Mesendoderm (in vitro differentiated cells): ENCODE measurements at regions not wholly inside any gene's neighbourhood (a gene's known extent, or its start where the extent isn't known, plus 50 kb on each side); places are given as distances from the start of the nearest gene placed in this dataset.

Source experiments
- DNase-seq: peaks from one replicate; pipeline ENCODE4 v3.0.0; 2013
- H2AK5ac ChIP-seq: 2 replicates; pipeline ENCODE4 v1.6.1; 2013; ENCODE audit warnings: low read length, inconsistent platforms
- H2BK120ac ChIP-seq: 2 replicates; pipeline ENCODE4 v1.6.1; 2013; ENCODE audit warnings: low read depth, mild to moderate bottlenecking, low read length, moderate library complexity, mixed read lengths
- H2BK15ac ChIP-seq: replicated peaks from 2 replicates; pipeline ENCODE4 v1.6.1; 2013; ENCODE audit warnings: low read depth, mild to moderate bottlenecking, moderate library complexity
- H2BK5ac ChIP-seq: 2 replicates; pipeline ENCODE4 v1.6.1; 2013; ENCODE audit warnings: low read length, inconsistent platforms
- H3K18ac ChIP-seq: 2 replicates; pipeline ENCODE4 v1.6.1; 2013; ENCODE audit warnings: mild to moderate bottlenecking, low read length, mixed read lengths
- H3K23ac ChIP-seq: one replicate; pipeline ENCODE4 v1.6.1; 2013; ENCODE audit warnings: low read length
- H3K27ac ChIP-seq: 2 replicates; pipeline ENCODE4 v1.5.1; 2013; ENCODE audit warnings: low read depth, mild to moderate bottlenecking, inconsistent platforms, low read length, moderate library complexity
- H3K27me3 ChIP-seq: 2 replicates; pipeline ENCODE4 v1.6.1; 2013; ENCODE audit warnings: low read length, control low read depth, mild to moderate bottlenecking, inconsistent platforms; ENCODE audit not compliant: insufficient read depth, poor library complexity
- H3K36me3 ChIP-seq: 2 replicates; pipeline ENCODE4 v1.6.1; 2013; ENCODE audit warnings: low read length, inconsistent platforms; ENCODE audit not compliant: control insufficient read depth, insufficient read depth
- H3K4ac ChIP-seq: one replicate; pipeline ENCODE4 v1.6.1; 2013; ENCODE audit warnings: low read depth, mild to moderate bottlenecking, low read length, moderate library complexity
- H3K4me1 ChIP-seq: 2 replicates; pipeline ENCODE4 v1.6.1; 2013; ENCODE audit warnings: low read depth, low read length, inconsistent platforms; ENCODE audit not compliant: control insufficient read depth
- H3K4me2 ChIP-seq: 2 replicates; pipeline ENCODE4 v1.6.1; 2013; ENCODE audit warnings: low read length
- H3K4me3 ChIP-seq: 2 replicates; pipeline ENCODE4 v1.5.1; 2013; ENCODE audit warnings: mild to moderate bottlenecking, low read length
- H3K56ac ChIP-seq: one replicate; pipeline ENCODE4 v1.6.1; 2013; ENCODE audit warnings: low read length
- H3K79me1 ChIP-seq: 2 replicates; pipeline ENCODE4 v1.6.1; 2013; ENCODE audit warnings: low read length, inconsistent platforms
- H3K79me2 ChIP-seq: 2 replicates; pipeline ENCODE4 v1.6.1; 2013; ENCODE audit warnings: mild to moderate bottlenecking, low read length; ENCODE audit not compliant: control insufficient read depth, insufficient read depth
- H3K9ac ChIP-seq: 2 replicates; pipeline ENCODE4 v1.6.1; 2013; ENCODE audit warnings: low read length, inconsistent platforms
- H4K5ac ChIP-seq: one replicate; pipeline ENCODE4 v1.6.1; 2013; ENCODE audit warnings: low read length
- H4K8ac ChIP-seq: one replicate; pipeline ENCODE4 v1.6.1; 2013; ENCODE audit warnings: low read depth, mild to moderate bottlenecking, control low read depth, low read length, moderate library complexity
- WGBS: extraction: QIAGEN DNeasy Blood & Tissue Kit; methylation state at CpG from one replicate; pipeline ENCODE4 v1.1.7; 2013; ENCODE audit warnings: low lambda C conversion rate, missing lambda C conversion rate; ENCODE audit not compliant: insufficient coverage; ENCODE audit errors: extremely low coverage; 5-methylcytosine and 5-hydroxymethylcytosine counted together

GRCh38 chr16:73858326-73858725 lies 438.3 kb upstream of the PSMD7 start:
- Histone ChIP-seq H2AK5ac (no peak overlapping the region), H4K5ac (no peak overlapping the region), H2BK5ac (no peak overlapping the region), H3K79me1 (no peaks in the 10 kb centered on the region), H3K18ac (no peak overlapping the region), H3K36me3 (no peaks in the 10 kb centered on the region), H2BK15ac (no peak overlapping the region), H3K9ac (no peak overlapping the region), H2BK120ac (no peak overlapping the region), H3K4me3 (no peak overlapping the region), H3K23ac (no peak overlapping the region), H3K79me2 (no peaks in the 10 kb centered on the region), H3K27me3 (no peaks in the 10 kb centered on the region), H3K27ac (no peak overlapping the region), H3K4ac (no peak overlapping the region), H3K56ac (no peak overlapping the region), H3K4me1 (no peaks in the 10 kb centered on the region), H4K8ac (no peak overlapping the region), H3K4me2 (no peak overlapping the region)
- no peak for DNase-seq
- no CpG with 5 or more reads among the region's 2 CpGs for WGBS

GRCh38 chr16:73853968-73854367 lies 442.6 kb upstream of the PSMD7 start:
- no peak overlapping the region for H3K18ac ChIP-seq
- no peak overlapping the region for H2BK5ac ChIP-seq
- no peaks in the 10 kb centered on the region for H3K4me1 ChIP-seq
- no peak overlapping the region for H3K9ac ChIP-seq
- DNase-seq, result no peak
- no peak overlapping the region for H4K8ac ChIP-seq
- no peak overlapping the region for H3K4ac ChIP-seq
- H3K56ac ChIP-seq, result no peak overlapping the region
- no peak overlapping the region for H3K27ac ChIP-seq
- no peak overlapping the region for H3K23ac ChIP-seq
- H2BK120ac ChIP-seq, result no peak overlapping the region
- H2AK5ac ChIP-seq, result no peak overlapping the region
- no peaks in the 10 kb centered on the region for H3K27me3 ChIP-seq
- no peak overlapping the region for H3K4me2 ChIP-seq
- no peaks in the 10 kb centered on the region for H3K79me1 ChIP-seq
- H3K36me3 ChIP-seq, result no peaks in the 10 kb centered on the region
- no peak overlapping the region for H4K5ac ChIP-seq
- no peaks in the 10 kb centered on the region for H3K79me2 ChIP-seq
- no CpG with 5 or more reads among the region's 5 CpGs for WGBS
- no peak overlapping the region for H3K4me3 ChIP-seq
- H2BK15ac ChIP-seq, result no peak overlapping the region

- no peak overlapping the region for H2BK120ac ChIP-seq
- no peaks in the 10 kb centered on the region for H3K4me1 ChIP-seq
- no peaks in the 10 kb centered on the region for H3K27me3 ChIP-seq
- H3K23ac ChIP-seq, result no peak overlapping the region
- DNase-seq, result no peak
- no peak overlapping the region for H4K5ac ChIP-seq
- no peak overlapping the region for H2BK15ac ChIP-seq
- H2BK5ac ChIP-seq, result no peak overlapping the region
- no peak overlapping the region for H3K9ac ChIP-seq
- H4K8ac ChIP-seq, result no peak overlapping the region
- no peak overlapping the region for H2AK5ac ChIP-seq
- no peak overlapping the region for H3K4me2 ChIP-seq
- H3K36me3 ChIP-seq, result no peaks in the 10 kb centered on the region
- H3K79me1 ChIP-seq, result no peaks in the 10 kb centered on the region
- no CpG with 5 or more reads among the region's 1 CpG for WGBS
- H3K27ac ChIP-seq, result no peak overlapping the region
- no peak overlapping the region for H3K56ac ChIP-seq
- no peak overlapping the region for H3K18ac ChIP-seq
- H3K79me2 ChIP-seq, result no peaks in the 10 kb centered on the region
- no peak overlapping the region for H3K4me3 ChIP-seq
- H3K4ac ChIP-seq, result no peak overlapping the region
These were observed 444.1 kb upstream of the PSMD7 start for GRCh38 chr16:73852561-73852960.

GRCh38 chr16:73848993-73849392 lies 447.6 kb upstream of the PSMD7 start:
- Histone ChIP-seq H3K4me1 (no peaks in the 10 kb centered on the region), H2AK5ac (no peak overlapping the region), H3K9ac (no peak overlapping the region), H4K5ac (no peak overlapping the region), H4K8ac (no peak overlapping the region), H3K23ac (no peak overlapping the region), H3K36me3 (no peaks in the 10 kb centered on the region), H2BK15ac (no peak overlapping the region), H3K79me2 (no peaks in the 10 kb centered on the region), H3K27ac (no peak overlapping the region), H3K4me2 (no peak overlapping the region), H3K18ac (no peak overlapping the region), H3K79me1 (no peaks in the 10 kb centered on the region), H3K56ac (no peak overlapping the region), H3K27me3 (no peaks in the 10 kb centered on the region), H3K4ac (no peak overlapping the region), H2BK5ac (no peak overlapping the region), H3K4me3 (no peak overlapping the region), H2BK120ac (no peak overlapping the region)
- WGBS, result no CpG with 5 or more reads among the region's 4 CpGs
- DNase-seq, result no peak

- H3K36me3 ChIP-seq, result no peaks in the 10 kb centered on the region
- no peak overlapping the region for H3K4me3 ChIP-seq
- WGBS, result no CpG with 5 or more reads among the region's 3 CpGs
- H4K5ac ChIP-seq, result no peak overlapping the region
- H3K27ac ChIP-seq, result no peak overlapping the region
- no peak overlapping the region for H3K4ac ChIP-seq
- no peaks in the 10 kb centered on the region for H3K79me2 ChIP-seq
- H3K27me3 ChIP-seq, result no peaks in the 10 kb centered on the region
- no peaks in the 10 kb centered on the region for H3K79me1 ChIP-seq
- no peak overlapping the region for H2BK5ac ChIP-seq
- no peak overlapping the region for H2AK5ac ChIP-seq
- H4K8ac ChIP-seq, result no peak overlapping the region
- H2BK120ac ChIP-seq, result no peak overlapping the region
- no peak overlapping the region for H3K23ac ChIP-seq
- H3K4me2 ChIP-seq, result no peak overlapping the region
- H3K56ac ChIP-seq, result no peak overlapping the region
- H3K9ac ChIP-seq, result no peak overlapping the region
- no peak overlapping the region for H3K18ac ChIP-seq
- DNase-seq, result peak; percentile 51
- H3K4me1 ChIP-seq, result no peaks in the 10 kb centered on the region
- no peak overlapping the region for H2BK15ac ChIP-seq
These were observed 449.5 kb upstream of the PSMD7 start for GRCh38 chr16:73847090-73847489.

- peak; percentile 60 for DNase-seq
- no peak overlapping the region for H3K4ac ChIP-seq
These were observed 450.3 kb upstream of the PSMD7 start for GRCh38 chr16:73846356-73846755.

More at GRCh38 chr16:73846356-73846755, 450.3 kb upstream of the PSMD7 start:
- Histone ChIP-seq H2BK15ac (no peak overlapping the region), H4K5ac (no peak overlapping the region), H3K79me1 (no peaks in the 10 kb centered on the region), H3K27me3 (no peaks in the 10 kb centered on the region), H3K9ac (no peak overlapping the region), H3K36me3 (no peaks in the 10 kb centered on the region), H3K18ac (no peak overlapping the region), H3K4me1 (no peaks in the 10 kb centered on the region), H4K8ac (no peak overlapping the region), H2BK120ac (no peak overlapping the region), H3K4me3 (no peak overlapping the region), H2BK5ac (no peak overlapping the region), H3K23ac (no peak overlapping the region), H3K27ac (no peak overlapping the region), H3K4me2 (no peak overlapping the region), H3K79me2 (no peaks in the 10 kb centered on the region), H3K56ac (no peak overlapping the region), H2AK5ac (no peak overlapping the region)
- no CpG with 5 or more reads among the region's 7 CpGs for WGBS
